Keratinocyte (primary cell): ENCODE measurements at regions not wholly inside any gene's neighbourhood (a gene's known extent, or its start where the extent isn't known, plus 50 kb on each side); places are given as distances from the start of the nearest gene placed in this dataset.

ENCODE experiments used
- DNase-seq: peaks from one replicate; pipeline ENCODE4 v3.0.0-alpha.2; 2011; ENCODE audit warnings: low read depth, missing footprints, low spot score
- FAIRE-seq: peaks from 2 replicates; lab custom pipeline; 2011; peaks lifted over from hg19 to GRCh38; lab: Jason Lieb, UNC
- H2AFZ ChIP-seq: 2 replicates; pipeline ENCODE4 v1.6.0; 2012; ENCODE audit warnings: low read length, control low read depth, inconsistent platforms; ENCODE audit not compliant: control insufficient read depth
- H3K27ac ChIP-seq: 2 replicates; pipeline ENCODE4 v1.5.1; 2011; ENCODE audit warnings: low read length; ENCODE audit not compliant: control insufficient read depth, insufficient read depth
- H3K27me3 ChIP-seq: 3 replicates; pipeline ENCODE4 v1.6.0; 2011; ENCODE audit warnings: low read length; ENCODE audit not compliant: control insufficient read depth, insufficient read depth; ENCODE audit errors: extremely low read depth
- H3K36me3 ChIP-seq, 2 experiments: 2 replicates in 1 of 2; 3 replicates in 1 of 2; pipeline ENCODE4 v1.5.1; 2011; ENCODE audit warnings: low read length in 2 of 2, mild to moderate bottlenecking in 1 of 2; ENCODE audit not compliant: control insufficient read depth in 2 of 2, insufficient read depth in 2 of 2; ENCODE audit errors: extremely low read depth in 1 of 2
- H3K4me1 ChIP-seq: 3 replicates; pipeline ENCODE4 v1.5.1; 2011; ENCODE audit warnings: low read length; ENCODE audit not compliant: control insufficient read depth, insufficient read depth; ENCODE audit errors: extremely low read depth
- H3K4me2 ChIP-seq: 3 replicates; pipeline ENCODE4 v1.6.0; 2011; ENCODE audit warnings: low read depth, low read length; ENCODE audit not compliant: control insufficient read depth, insufficient read depth; ENCODE audit errors: extremely low read depth
- H3K4me3 ChIP-seq, 3 experiments: fragments of 200-600 bp in 1 of 3; sonication (generic) in 1 of 3; 2 replicates in 2 of 3; 3 replicates in 1 of 3; pipeline ENCODE4 v1.5.1; 2011 to 2016; ENCODE audit warnings: low read length in 3 of 3, mild to moderate bottlenecking in 3 of 3, control low read depth in 2 of 3, inconsistent platforms in 1 of 3, low read depth in 1 of 3, mixed read lengths in 1 of 3, mixed run types in 1 of 3, moderate library complexity in 1 of 3; ENCODE audit not compliant: control insufficient read depth in 2 of 3, insufficient read depth in 2 of 3; ENCODE audit errors: extremely low read depth in 1 of 3
- H3K79me2 ChIP-seq: 2 replicates; pipeline ENCODE4 v1.6.0; 2012; ENCODE audit warnings: low read length; ENCODE audit not compliant: control insufficient read depth, insufficient read depth
- H3K9ac ChIP-seq: 3 replicates; pipeline ENCODE4 v1.6.0; 2011; ENCODE audit warnings: low read length; ENCODE audit not compliant: control insufficient read depth, insufficient read depth; ENCODE audit errors: extremely low read depth
- H3K9me1 ChIP-seq: 3 replicates; pipeline ENCODE4 v1.6.0; 2011; ENCODE audit warnings: low read length; ENCODE audit not compliant: control insufficient read depth, insufficient read depth; ENCODE audit errors: extremely low read depth
- H3K9me3 ChIP-seq: 2 replicates; pipeline ENCODE4 v1.5.1; 2012; ENCODE audit warnings: low read depth, low read length; ENCODE audit not compliant: control insufficient read depth
- H4K20me1 ChIP-seq: 3 replicates; pipeline ENCODE4 v1.6.0; 2011; ENCODE audit warnings: low read length; ENCODE audit not compliant: control insufficient read depth, insufficient read depth; ENCODE audit errors: extremely low read depth
- CTCF ChIP-seq, 3 experiments: IDR thresholded peaks in 1 of 3; conservative IDR thresholded peaks in 1 of 3; optimal IDR thresholded peaks in 1 of 3; 2 replicates in 2 of 3; 3 replicates in 1 of 3; pipeline versions ENCODE3 to v1.5.1; 2011; ENCODE audit warnings: low read length in 3 of 3, mild to moderate bottlenecking in 3 of 3, moderate library complexity in 2 of 3, control low read depth in 1 of 3, inconsistent platforms in 1 of 3; ENCODE audit not compliant: insufficient read depth in 2 of 3; ENCODE audit errors: extremely low read depth in 1 of 3
- EZH2 ChIP-seq: IDR thresholded peaks from one replicate; pipeline ENCODE4 v1.6.1; 2012; ENCODE audit warnings: inconsistent platforms, mild to moderate bottlenecking, low read length, moderate library complexity
- dilution Hi-C: fragments of 300-500 bp; cut with MboI; formaldehyde crosslinking; loops from one replicate; pipeline ENCODE4 v1.7.0; 2020; ENCODE audit warnings: low sequenced_read_pairs; ENCODE audit not compliant: extremely low pct_ligation_motif_present

- Histone ChIP-seq H3K9me3 (peaks cover 2% of the 10 kb centered on the region), H3K27ac (no peak overlapping the region), H3K4me1 (no peaks in the 10 kb centered on the region), H3K79me2 (no peaks in the 10 kb centered on the region), H2AFZ (no peak overlapping the region), H3K27me3 (no peaks in the 10 kb centered on the region), H3K36me3 (no peaks in the 10 kb centered on the region), H3K9me1 (no peaks in the 10 kb centered on the region), H4K20me1 (no peaks in the 10 kb centered on the region), H3K4me3 (no peak overlapping the region), H3K9ac (no peak overlapping the region), H3K4me2 (no peak overlapping the region)
- TF ChIP-seq CTCF (optimal IDR thresholded peaks at IDR 0.05 in 1 of 3, IDR thresholded peaks at IDR 0.05 in 1 of 3, conservative IDR thresholded peaks at IDR 0.05 in 1 of 3; ENCODE audit: extremely low read depth in 1 of 3, insufficient read depth in 2 of 3, low read length in 3 of 3): no peak
- no peak for TF ChIP-seq EZH2
- dilution Hi-C loops: no loop called here
- DNase-seq (no peak), FAIRE-seq (no peak)
These were observed 1440.3 kb downstream of the NCAM2 start for GRCh38 chr21:22438428-22439086.

DNA sequence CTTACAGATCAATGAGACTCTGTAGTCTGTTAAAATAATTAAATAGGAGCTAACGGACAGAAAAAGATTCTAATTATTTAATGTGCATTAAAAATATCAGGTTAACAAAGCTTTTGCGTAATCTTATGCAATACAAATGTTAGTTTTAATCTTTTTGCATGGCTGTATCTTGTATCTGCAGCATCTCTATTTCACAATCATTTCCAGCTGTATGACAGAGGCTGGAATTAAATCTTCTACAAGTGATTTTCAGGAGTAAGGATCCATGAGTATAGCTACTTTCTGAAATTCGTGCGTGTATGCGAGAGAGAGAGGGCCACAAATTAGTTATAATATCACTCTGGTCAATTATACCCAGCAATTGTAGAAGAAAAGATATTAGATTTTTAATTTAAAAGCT is 1446.8 kb downstream of the NCAM2 start:
- no peak for FAIRE-seq
- Histone ChIP-seq H4K20me1 (no peaks in the 10 kb centered on the region), H3K27me3 (no peaks in the 10 kb centered on the region), H3K9me1 (no peaks in the 10 kb centered on the region), H3K9me3 (no peaks in the 10 kb centered on the region), H3K9ac (no peak overlapping the region), H3K4me3 (no peak overlapping the region), H3K27ac (no peak overlapping the region), H3K4me1 (no peaks in the 10 kb centered on the region), H3K36me3 (no peaks in the 10 kb centered on the region), H2AFZ (no peak overlapping the region), H3K4me2 (no peak overlapping the region), H3K79me2 (no peaks in the 10 kb centered on the region)
- DNase-seq: no peak
- TF ChIP-seq EZH2 (no peak), CTCF (optimal IDR thresholded peaks at IDR 0.05 in 1 of 3, IDR thresholded peaks at IDR 0.05 in 1 of 3, conservative IDR thresholded peaks at IDR 0.05 in 1 of 3; ENCODE audit: extremely low read depth in 1 of 3, insufficient read depth in 2 of 3, low read length in 3 of 3) (no peak)
- dilution Hi-C loops: no loop called here
